ENCODE measurements at regions not wholly inside any gene's neighbourhood (a gene's known extent, or its start where the extent isn't known, plus 50 kb on each side); places are given as distances from the start of the nearest gene placed in this dataset.
"Not testable (repeated sequence)": the region's sequence is repeated elsewhere in the genome, so short reads cannot be mapped to it uniquely, and the experiment has no call there.

- H3K9me3 Mint-ChIP-seq = no peaks in the 10 kb centered on the region
- H3K27me3 Mint-ChIP-seq = peaks cover 7% of the 10 kb centered on the region
- H3K4me3 Mint-ChIP-seq = no peak overlapping the region
- H3K27ac Mint-ChIP-seq = no peak overlapping the region
- peaks cover 0 to 2% (median 0%) of the 10 kb centered on the region in 3 donors for H3K4me1 Mint-ChIP-seq
- H3K36me3 Mint-ChIP-seq = peaks cover 3% of the 10 kb centered on the region
Observed at GRCh38 chr12:25876383-25877045, 82.0 kb upstream of the RASSF8 start.

GRCh38 chr12:25877446-25877845 is 81.0 kb upstream of the RASSF8 start:
- Mint-ChIP-seq H3K9me3 (peaks cover 0 to 4% (median 2%) of the 10 kb centered on the region in 3 donors), H3K27ac (no peak overlapping the region), H3K4me1 (peaks cover 0 to 2% (median 0%) of the 10 kb centered on the region in 3 donors), H3K36me3 (peaks cover 4% of the 10 kb centered on the region), H3K27me3 (peaks cover 3% of the 10 kb centered on the region), H3K4me3 (no peak overlapping the region)

GRCh38 chr12:25882266-25882665 is 76.2 kb upstream of the RASSF8 start:
- peaks cover 0 to 5% (median 2%) of the 10 kb centered on the region in 3 donors for H3K9me3 Mint-ChIP-seq
- H3K4me1 Mint-ChIP-seq = peaks cover 0 to 2% (median 0%) of the 10 kb centered on the region in 3 donors
- H3K27ac Mint-ChIP-seq = no peak overlapping the region
- no peak overlapping the region for H3K4me3 Mint-ChIP-seq
- H3K36me3 Mint-ChIP-seq = peaks cover 4% of the 10 kb centered on the region
- peaks cover 8% of the 10 kb centered on the region for H3K27me3 Mint-ChIP-seq

- Mint-ChIP-seq H3K36me3 (peaks cover 4% of the 10 kb centered on the region), H3K4me3 (no peak overlapping the region), H3K4me1 (peaks cover 0 to 2% (median 0%) of the 10 kb centered on the region in 3 donors), H3K27me3 (peaks cover 8% of the 10 kb centered on the region), H3K9me3 (peaks cover 0 to 5% (median 2%) of the 10 kb centered on the region in 3 donors), H3K27ac (no peak overlapping the region)
Observed at GRCh38 chr12:25883026-25883916, 75.2 kb upstream of the RASSF8 start.

GRCh38 chr12:25884024-25884919 is 74.2 kb upstream of the RASSF8 start:
- Mint-ChIP-seq H3K9me3 (peaks cover under 1 to 5% (median 2%) of the 10 kb centered on the region in 3 donors), H3K36me3 (peaks cover 4% of the 10 kb centered on the region), H3K4me3 (no peak overlapping the region), H3K27me3 (peaks cover 7% of the 10 kb centered on the region), H3K27ac (no peak overlapping the region), H3K4me1 (peaks cover 0 to 2% (median 0%) of the 10 kb centered on the region in 3 donors)

GRCh38 chr12:25884920-25885234 is 73.6 kb upstream of the RASSF8 start:
- Mint-ChIP-seq H3K9me3 (peaks cover 1 to 5% (median 2%) of the 10 kb centered on the region in 3 donors), H3K4me3 (no peak overlapping the region), H3K27ac (no peak overlapping the region), H3K27me3 (peaks cover 9% of the 10 kb centered on the region), H3K36me3 (peaks cover 2% of the 10 kb centered on the region), H3K4me1 (no peaks in the 10 kb centered on the region)

- H3K27ac Mint-ChIP-seq = no peak overlapping the region
- no peak overlapping the region for H3K4me3 Mint-ChIP-seq
- H3K27me3 Mint-ChIP-seq = peaks cover 14% of the 10 kb centered on the region
- H3K9me3 Mint-ChIP-seq = peaks cover 4 to 5% (median 4%) of the 10 kb centered on the region in 3 donors
- H3K36me3 Mint-ChIP-seq = peaks cover 1% of the 10 kb centered on the region
- peaks cover 0 to 2% (median 0%) of the 10 kb centered on the region in 3 donors for H3K4me1 Mint-ChIP-seq
Observed at GRCh38 chr12:25886396-25886795, 72.1 kb upstream of the RASSF8 start.

GRCh38 chr12:25887367-25887766 is 71.1 kb upstream of the RASSF8 start:
- H3K27me3 Mint-ChIP-seq = peaks cover 14% of the 10 kb centered on the region
- peaks cover 0 to 2% (median 0%) of the 10 kb centered on the region in 3 donors for H3K4me1 Mint-ChIP-seq
- peaks cover 1 to 4% (median 2%) of the 10 kb centered on the region in 3 donors for H3K9me3 Mint-ChIP-seq
- no peak overlapping the region for H3K27ac Mint-ChIP-seq
- no peak overlapping the region for H3K4me3 Mint-ChIP-seq
- H3K36me3 Mint-ChIP-seq = no peaks in the 10 kb centered on the region

- H3K27me3 Mint-ChIP-seq = peaks cover 8% of the 10 kb centered on the region
- no peaks in the 10 kb centered on the region for H3K36me3 Mint-ChIP-seq
- H3K9me3 Mint-ChIP-seq = peaks cover 0 to 4% (median 2%) of the 10 kb centered on the region in 3 donors
- no peak overlapping the region for H3K4me3 Mint-ChIP-seq
- H3K4me1 Mint-ChIP-seq = peaks cover 0 to 2% (median 0%) of the 10 kb centered on the region in 3 donors
- H3K27ac Mint-ChIP-seq = no peak overlapping the region
Observed at GRCh38 chr12:25889185-25889584, 69.3 kb upstream of the RASSF8 start.

GRCh38 chr12:25891095-25891494 is 67.4 kb upstream of the RASSF8 start:
- not testable (repeated sequence) for H3K27ac Mint-ChIP-seq, H3K27me3 Mint-ChIP-seq, H3K4me1 Mint-ChIP-seq, H3K9me3 Mint-ChIP-seq, H3K4me3 Mint-ChIP-seq, H3K36me3 Mint-ChIP-seq

- no peak overlapping the region for H3K27ac Mint-ChIP-seq
- peaks cover 0 to 2% (median 2%) of the 10 kb centered on the region in 3 donors for H3K4me1 Mint-ChIP-seq
- peaks cover 3 to 6% (median 5%) of the 10 kb centered on the region in 3 donors for H3K9me3 Mint-ChIP-seq
- H3K27me3 Mint-ChIP-seq = peaks cover 5% of the 10 kb centered on the region
- H3K4me3 Mint-ChIP-seq = no peak overlapping the region
- no peaks in the 10 kb centered on the region for H3K36me3 Mint-ChIP-seq
Observed at GRCh38 chr12:25894759-25895158, 63.7 kb upstream of the RASSF8 start.

- Mint-ChIP-seq H3K27ac (no peak overlapping the region), H3K36me3 (no peaks in the 10 kb centered on the region), H3K27me3 (no peaks in the 10 kb centered on the region), H3K4me1 (peaks cover 0 to 2% (median 0%) of the 10 kb centered on the region in 3 donors), H3K4me3 (no peak overlapping the region), H3K9me3 (peaks cover 0 to 5% (median 3%) of the 10 kb centered on the region in 3 donors)
Observed at GRCh38 chr12:25896981-25897380, 61.5 kb upstream of the RASSF8 start.

- no peaks in the 10 kb centered on the region for H3K36me3 Mint-ChIP-seq
- H3K4me3 Mint-ChIP-seq = no peak overlapping the region
- H3K4me1 Mint-ChIP-seq = no peaks in the 10 kb centered on the region
- H3K27ac Mint-ChIP-seq = no peak overlapping the region
- no peaks in the 10 kb centered on the region for H3K9me3 Mint-ChIP-seq
- H3K27me3 Mint-ChIP-seq = peaks cover 7% of the 10 kb centered on the region
Observed at GRCh38 chr12:25903603-25904245, 54.8 kb upstream of the RASSF8 start.

GRCh38 chr12:25904442-25904841 is 54.0 kb upstream of the RASSF8 start:
- H3K9me3 Mint-ChIP-seq = no peaks in the 10 kb centered on the region
- no peak overlapping the region for H3K4me3 Mint-ChIP-seq
- no peaks in the 10 kb centered on the region for H3K4me1 Mint-ChIP-seq

More at GRCh38 chr12:25904442-25904841, 54.0 kb upstream of the RASSF8 start:
- peaks cover 7% of the 10 kb centered on the region for H3K27me3 Mint-ChIP-seq
- no peaks in the 10 kb centered on the region for H3K36me3 Mint-ChIP-seq
- H3K27ac Mint-ChIP-seq = no peak overlapping the region

All from IgD-negative memory B cell (primary cell).